Stimulated activated CD8-positive, alpha-beta memory T cell treated with anti-CD3 and anti-CD28 coated beads, Interleukin-4, amount 100 ng/mL, for 24 hours (primary cell): ENCODE measurements at regions not wholly inside any gene's neighbourhood (a gene's known extent, or its start where the extent isn't known, plus 50 kb on each side); places are given as distances from the start of the nearest gene placed in this dataset.
"Not testable (repeated sequence)": the region's sequence is repeated elsewhere in the genome, so short reads cannot be mapped to it uniquely, and the experiment has no call there.

Experiments
- DNase-seq: peaks from one replicate; pipeline ENCODE4 v3.0.0-alpha.2; 2020; ENCODE audit warnings: low read depth

DNA sequence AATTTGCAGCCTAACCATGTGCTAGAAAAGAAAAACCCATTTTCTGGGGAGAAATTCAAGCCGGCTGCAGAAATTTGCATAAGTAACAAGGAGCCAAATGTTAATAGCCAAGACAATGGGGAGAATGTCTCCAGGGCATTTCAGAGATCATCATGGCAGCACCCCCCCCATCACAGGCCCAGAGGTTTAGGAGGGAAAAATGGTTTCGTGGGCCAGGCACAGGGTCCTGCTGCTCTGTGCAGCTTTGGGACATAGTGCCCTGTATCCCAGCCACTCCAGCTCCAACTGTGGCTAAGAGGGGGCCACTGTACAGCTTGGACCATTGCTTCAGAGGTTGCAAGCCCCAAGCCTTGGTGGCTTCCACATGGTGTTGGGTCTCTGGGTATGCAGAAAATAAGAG is 620.0 kb downstream of the PSAT1 start:
- DNase-seq = not testable (repeated sequence)

DNA sequence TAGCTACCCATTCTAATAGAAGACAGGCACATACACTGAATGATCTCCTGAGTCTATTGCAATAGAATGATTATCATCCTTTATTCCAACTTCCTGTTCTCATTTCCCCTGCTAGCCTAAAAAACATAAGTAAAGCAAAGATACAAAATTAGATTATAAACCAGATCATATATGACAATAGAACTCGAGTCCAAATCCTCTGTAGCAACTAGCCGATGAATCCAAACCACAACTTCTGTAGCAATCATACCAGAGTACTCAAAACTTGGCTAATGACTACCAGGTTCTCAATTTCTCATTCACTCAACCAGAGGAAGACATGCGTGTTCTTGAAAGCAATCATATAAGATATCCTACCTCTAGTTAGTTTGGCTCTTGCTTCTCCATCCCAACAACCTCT is 622.1 kb downstream of the PSAT1 start:
- no peak for DNase-seq

DNA sequence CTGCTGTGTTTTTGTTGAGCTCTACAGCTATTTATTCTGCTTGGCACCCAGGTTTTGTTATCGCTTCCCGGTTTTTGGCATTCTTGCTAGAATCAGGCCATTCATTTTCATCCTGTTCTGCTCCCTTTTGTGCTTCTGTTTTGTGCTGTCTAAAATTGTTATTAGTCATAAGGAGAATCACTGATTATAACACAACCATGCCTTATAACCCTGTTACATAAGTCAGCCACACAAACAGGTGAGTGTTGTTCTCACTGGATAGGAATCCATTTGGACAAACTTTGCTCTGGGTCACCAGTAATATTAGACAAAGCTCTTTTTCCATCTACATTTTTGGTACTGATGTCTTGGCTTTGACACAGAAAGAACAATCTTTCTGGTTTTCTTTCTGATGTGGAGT is 622.8 kb downstream of the PSAT1 start:
- no peak for DNase-seq

DNA sequence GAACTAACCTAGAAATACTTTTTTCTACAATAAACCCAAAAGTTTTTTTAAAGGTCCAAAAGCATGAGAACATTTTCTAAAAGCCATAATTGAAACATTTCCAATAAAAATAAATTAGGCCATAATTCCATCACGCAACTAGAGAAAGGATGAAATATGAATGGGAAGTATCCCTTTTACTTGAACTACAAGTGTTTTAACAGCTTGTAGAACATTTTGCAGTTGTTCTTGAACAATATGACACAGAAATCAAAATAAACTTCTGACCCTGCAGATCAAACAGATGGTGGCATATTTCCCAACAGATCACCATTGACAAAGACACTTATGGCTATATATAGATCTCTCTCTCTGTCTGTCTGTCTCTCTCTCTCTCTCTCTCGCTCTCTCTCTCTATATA is 624.4 kb downstream of the PSAT1 start:
- no peak for DNase-seq

DNA sequence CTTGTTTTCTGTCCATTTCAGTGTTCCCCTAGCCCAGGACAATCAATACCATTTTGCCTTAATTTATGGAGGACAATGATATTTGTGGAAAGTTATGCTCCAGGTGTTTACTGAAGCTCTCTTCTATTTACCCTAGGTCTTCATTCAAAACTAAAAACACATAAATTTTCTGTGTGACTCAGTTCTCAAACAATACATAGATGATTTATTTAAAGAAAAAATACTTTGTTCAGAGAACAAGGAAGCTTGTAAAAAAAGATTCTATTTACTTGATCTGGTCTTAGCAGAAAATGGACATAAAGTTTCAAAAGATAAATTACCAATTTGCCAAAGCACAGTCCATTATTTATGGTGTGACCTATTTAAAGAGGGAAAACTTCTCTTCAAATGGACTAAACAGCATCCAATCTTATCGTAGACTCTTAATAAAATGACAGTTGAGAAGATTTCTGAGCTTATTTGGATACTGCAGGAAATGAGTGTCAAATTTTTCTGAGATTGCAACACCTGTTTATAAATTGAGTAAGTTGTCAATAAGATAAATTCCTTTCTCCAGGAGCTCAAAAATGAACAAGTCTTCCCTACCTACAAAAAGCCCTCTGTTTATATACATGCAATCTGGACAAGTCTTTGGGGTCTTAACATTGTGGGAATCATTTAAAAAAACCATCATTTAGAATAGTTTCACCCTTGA is 627.2 kb downstream of the PSAT1 start:
- no peak for DNase-seq

DNA sequence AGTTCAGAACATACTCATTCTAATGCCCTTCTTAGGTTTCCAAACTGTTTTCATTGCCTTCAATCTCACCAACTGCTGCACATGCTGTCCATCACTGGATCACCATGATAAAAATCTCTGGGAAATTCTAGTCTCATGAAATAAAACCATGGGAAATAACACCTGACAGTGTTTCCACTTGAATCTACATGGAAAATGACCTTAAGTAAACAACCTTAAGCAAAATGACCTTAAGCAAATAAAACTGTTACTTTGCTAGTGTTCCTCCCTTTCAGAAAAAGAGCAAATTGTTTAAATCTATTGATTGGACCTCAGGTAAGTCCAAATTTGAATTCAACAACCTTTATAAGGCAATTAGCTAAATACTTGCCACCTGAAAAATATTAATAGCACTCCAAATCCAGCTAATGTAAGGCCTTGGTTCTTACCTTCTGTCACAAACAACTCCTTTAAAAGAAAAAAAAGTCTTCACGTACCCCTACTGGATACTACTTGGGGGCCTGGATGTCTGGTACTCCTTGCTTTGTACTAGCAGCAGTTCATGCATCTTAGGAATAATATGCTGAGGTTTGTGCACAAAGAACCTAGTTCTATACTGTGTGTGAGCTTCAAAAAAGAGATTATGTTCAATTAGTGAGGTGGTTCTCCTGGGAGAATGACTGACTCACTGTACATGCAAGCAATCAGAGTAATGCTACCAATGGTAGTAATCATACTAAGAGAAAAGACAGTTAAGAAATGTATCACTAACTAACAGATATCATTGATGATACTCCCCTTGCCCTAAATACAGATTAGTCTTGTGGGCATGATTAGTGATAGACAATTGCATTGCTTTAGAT is 630.4 kb downstream of the PSAT1 start:
- DNase-seq = no peak

DNA sequence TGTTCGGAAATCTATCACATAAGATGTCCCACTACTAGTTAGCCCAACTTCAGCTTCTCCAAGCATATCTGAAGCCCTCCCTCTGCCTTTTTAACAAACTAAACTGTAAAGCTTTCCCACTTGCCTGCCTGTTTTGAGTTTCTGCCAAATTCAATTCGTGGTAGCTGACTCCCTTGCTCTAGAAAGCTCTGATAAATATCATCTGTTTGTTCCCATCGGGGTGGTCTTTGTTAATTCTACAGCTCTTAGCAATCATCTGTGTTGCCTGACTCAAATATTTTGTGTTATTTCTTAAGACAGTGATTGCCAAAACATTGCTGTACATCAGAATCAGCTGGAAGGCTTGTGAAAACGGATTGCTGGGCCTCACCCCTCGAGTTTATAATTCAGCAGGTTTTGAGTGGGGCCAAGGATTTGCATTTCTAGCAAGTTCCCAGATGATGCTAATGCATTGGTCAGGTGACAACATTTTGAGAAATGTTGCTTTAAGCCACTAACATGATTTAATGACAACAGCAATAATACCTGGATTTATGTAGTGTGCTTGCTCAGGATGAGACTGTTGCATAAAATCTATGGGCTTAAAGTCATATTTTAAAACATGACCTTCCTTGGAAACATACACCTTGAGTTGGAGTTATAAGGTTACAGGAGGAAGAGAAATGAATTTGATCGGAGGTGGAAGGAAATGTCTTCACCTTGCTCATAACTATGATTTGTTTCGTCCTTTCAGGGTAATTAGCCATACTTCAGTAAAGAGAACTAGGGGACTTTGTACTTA is 631.9 kb downstream of the PSAT1 start:
- DNase-seq = no peak

DNA sequence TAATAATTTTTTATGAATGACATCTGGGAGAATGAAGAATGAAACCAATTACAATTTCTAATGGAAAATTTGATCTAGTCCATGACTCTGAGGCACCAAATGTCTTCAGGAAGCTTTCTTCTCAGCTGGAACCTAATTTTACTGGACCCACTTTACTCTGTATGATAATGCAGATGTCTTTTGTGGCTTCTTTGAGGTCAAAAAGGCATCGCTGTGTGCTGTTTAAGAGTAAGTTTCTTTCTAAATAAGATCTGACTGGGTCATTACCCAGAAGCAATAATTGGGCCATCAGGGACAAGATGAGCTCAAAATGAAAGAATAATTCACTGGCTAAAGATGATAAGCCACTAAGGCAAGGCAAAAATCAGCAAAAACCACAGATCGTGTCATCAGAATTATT is 633.4 kb downstream of the PSAT1 start:
- DNase-seq = no peak

DNA sequence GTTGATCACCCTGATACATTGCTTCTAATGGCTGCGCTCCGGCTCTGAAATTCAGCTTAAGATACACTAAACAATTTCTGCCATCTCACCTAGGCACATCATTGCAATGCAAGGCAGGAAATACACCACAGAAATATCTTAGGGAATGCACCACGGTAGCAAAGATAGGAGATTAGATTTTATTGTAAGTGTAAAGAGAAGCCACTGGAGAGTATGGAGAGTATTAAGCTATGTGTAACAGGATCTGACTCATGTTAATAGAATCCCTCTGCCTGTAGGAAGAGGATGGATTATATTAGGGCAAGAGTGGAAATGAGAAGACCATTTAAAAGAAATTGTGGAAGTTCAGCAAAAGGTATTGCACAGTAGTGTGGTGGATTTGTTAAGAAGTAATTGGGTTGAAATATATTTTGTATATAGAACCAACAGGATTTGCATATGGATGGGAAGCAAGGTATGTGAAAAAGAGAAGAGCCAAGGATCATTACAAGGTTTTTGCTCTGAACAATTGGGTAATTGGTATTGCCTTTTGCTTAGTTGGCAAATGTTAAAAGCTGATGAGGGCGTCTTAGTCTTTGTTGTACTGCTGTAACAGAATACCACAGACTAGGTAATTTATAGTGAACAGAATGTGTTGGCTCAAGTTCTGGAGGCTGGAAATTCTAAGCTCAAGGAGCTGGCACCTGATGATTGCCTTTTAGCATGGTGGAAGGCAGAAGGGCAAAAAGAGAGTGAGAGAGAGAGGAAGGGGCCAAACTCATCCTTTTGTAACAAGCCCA is 636.1 kb downstream of the PSAT1 start:
- DNase-seq = no peak

DNA sequence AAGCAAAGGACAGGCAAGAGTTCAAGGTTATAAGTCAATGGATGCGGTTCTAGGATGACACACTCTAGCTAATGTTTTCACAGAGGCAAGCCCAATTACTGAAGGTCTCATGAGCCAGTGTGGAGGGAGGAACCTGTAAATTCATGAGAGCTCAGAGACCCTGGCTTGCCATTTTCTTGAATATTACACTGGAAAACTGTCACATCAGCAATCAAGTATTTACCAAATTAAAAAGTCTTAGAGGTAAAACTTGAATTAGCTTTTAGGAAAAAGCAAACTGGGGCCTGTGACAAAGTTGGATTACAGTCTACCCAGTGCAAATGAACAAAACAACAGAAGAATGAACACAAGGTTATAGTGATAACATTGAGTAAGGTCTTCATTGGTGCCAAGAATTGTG is 636.9 kb upstream of the TLE4 start:
- no peak for DNase-seq

DNA sequence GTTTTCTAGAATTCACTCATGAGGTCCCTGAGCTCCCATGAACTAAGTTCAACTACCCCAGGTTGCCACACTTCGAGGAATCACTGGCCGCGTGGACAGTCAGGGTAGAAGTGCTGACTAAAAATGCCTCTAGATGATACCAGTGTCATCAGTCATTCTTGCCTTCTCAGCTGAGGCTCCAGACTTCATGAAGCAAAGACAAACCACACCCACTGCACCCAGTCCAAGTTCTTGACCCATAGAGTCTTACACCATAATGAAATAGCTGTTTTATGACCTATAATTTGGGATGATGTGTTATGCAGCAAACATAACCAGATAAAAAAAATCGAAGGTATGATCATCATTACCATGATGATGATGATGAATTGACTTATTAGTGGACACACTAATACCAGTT is 632.9 kb upstream of the TLE4 start:
- DNase-seq = no peak

DNA sequence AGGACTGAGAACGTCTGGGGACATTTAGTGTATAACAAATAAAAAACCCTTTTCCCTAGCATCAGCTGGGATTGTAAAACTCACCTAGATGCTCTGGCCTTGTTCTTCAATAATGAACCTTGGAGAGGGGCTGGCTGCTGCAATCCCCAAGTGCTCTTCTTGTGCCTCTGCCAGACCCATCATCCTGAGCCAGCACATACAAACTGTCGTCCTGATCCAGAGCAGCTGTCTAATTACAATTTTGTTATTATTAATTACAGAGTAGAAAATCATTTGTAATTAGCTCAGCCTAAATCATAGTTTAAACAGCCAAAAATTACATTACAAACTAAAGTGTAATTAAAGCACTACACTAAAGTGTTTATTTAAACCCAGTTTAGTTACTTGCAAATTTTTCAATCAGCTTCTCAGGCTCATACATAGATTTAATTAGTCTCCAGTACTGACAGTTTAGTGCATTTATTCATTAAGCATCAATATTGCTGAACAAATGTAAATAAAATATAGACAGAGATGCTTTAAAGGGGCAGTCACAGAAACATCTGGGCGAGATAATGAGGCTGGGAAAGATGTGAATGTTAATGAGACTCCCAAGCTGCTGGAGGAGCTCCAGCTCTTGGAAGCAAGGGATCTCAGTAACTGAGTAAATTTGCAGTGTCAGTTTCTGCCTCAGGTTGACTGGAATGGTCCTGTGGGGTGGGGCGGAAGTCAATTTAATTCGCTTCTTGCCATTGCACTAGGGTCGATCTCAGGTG is 632.3 kb upstream of the TLE4 start:
- DNase-seq = no peak

DNA sequence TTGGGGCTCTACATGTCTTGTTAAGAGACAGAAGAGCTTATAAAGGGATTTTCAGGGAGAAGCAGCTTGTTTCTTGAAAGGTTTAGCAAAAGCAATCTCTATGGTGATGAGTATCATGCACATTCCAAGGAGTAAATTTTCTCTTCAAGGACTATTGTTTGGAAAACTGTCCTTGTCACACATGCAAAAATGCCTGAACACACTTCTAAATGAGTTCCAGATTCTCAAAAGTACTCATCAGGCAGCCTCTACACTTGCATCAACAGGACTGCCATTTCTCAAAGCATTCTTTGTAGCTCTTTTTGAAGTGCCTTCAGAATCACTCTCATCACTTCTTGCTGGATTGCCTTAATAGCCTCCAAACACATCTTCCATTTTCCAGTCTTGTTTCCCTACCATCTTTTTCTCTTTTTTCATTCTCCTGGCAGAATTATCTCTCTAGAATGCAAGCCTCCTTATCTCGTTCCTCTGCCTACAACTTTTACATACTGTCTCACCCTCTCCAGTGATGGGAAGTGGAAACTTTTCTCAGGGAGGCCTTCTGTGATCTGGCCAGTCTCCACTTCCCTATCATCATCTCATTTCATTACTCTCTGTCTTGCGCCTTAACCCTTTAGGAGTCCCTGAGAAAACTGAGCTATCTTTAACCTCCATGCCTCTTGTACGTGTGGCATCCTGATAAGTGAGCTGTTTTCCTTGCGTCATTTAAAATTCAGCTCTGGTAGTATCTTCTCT is 631.5 kb upstream of the TLE4 start:
- DNase-seq = no peak

DNA sequence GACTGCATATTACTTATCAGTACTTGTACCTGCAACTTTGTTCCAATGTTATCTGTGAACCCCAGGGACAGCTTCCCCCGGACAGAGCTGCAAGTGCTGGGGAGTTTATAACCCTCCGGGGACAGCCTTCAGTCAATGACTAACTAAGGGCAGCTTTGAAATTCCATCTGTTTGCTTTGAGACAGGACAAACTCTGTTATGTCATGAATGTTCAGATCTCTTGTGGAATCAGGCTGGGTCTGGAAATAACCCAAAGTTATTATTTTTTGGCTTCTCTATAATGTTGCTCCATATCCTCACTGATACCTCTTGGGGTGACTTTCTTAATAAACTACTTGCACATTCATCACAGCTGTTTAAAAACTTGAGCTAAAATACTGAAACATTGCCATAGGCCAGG is 617.5 kb upstream of the TLE4 start:
- no peak for DNase-seq

DNA sequence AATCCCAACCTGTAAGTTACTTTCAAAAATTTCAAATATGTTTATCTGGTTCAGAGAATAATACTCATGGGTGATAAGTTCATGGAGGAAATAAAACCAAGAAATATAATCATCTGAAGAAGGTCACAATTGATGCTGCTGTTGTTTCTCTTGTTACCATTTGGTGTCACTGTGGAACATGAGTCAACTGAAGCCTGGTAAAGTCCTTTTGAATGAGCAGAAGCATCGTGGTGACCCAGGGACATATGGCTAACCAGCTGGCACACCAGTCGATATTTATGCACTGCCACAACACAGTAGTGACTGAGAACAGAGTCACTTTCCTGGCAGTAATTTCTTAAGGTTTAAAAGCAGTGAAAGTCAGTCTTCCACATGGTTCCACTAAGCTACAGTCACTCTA is 612.9 kb upstream of the TLE4 start:
- DNase-seq = no peak

DNA sequence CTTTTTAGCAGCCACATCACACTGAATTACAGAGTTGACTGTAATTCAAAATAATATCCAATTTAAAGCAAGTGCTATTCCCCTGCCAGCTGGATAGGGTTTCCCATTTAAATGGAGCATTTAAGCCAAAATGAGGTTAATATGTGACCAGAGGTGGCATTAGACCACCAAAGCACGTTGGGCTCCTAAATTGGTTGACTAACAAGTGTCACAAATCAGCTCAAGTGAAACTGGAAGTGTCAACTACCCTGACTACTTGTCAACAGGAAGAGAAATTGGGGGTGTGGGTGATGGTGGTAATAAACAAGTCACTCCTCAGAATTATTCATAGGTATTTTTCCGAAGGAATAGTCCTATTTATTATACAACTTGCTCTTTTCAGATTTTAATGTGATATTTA is 609.6 kb upstream of the TLE4 start:
- DNase-seq = no peak

DNA sequence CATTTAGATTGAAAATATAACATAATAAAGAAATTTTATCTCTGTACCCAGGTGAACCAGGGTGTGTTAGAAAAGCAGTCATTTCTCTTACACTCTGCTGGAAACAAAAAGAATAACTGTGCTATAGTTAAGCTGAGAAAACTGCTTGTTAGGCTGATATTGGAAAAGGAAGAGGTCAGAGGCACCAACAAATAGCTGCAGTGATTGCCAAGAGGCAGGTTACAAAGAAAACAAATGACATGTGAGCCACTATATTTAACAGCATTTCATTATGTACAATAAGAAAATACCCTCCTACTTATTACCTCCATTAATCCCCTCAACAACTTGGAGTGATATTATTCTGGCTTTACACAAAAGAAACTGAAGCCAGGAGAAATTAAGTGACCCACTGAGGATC is 607.9 kb upstream of the TLE4 start:
- DNase-seq = no peak

DNA sequence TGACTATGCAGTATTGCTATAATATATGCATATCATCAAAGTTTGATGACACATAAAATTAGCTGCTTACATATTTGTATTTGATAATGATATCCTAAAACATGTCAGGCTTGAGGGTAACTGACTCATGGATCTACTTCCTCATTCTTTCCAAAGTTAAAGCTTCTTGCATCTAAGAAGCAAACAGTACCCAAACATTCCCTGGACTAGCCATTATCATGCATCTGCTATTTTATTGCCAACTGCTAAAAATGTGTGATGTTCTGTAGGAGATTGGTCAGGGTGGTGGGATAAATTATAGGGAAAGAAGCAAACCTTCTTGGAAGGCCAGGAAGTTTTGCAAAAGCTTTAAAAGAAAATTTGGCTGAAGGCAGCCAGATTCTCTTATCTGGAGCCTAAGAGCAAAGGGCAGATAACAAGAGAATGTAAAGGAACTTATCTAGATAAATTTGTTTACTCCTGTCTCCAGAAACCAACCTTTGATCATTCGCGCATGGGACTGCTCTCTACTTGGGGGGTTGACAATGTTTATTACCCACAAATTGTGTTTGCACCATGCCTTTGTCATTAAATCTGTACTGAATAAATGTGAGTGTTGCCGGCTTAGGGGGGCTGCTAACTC is 604.1 kb upstream of the TLE4 start:
- DNase-seq = no peak

DNA sequence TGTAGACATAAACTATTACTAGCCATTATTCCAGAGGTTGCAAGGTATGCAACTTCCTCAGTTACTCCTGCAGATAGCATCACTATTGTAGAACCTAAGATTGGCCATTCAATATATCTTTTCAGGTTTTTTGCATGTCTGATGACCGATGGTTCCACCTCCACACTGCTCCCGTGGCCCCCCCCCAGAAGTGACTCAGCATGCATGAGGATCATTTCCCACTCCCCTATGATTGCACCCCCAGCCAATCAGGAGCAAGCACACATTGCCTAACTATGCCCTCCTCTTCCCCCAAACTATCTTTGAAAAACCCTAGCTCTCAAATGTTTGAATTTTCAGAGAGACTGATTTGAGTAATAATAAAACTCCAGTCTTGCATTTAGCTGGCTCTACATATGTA is 601.4 kb upstream of the TLE4 start:
- DNase-seq = no peak

DNA sequence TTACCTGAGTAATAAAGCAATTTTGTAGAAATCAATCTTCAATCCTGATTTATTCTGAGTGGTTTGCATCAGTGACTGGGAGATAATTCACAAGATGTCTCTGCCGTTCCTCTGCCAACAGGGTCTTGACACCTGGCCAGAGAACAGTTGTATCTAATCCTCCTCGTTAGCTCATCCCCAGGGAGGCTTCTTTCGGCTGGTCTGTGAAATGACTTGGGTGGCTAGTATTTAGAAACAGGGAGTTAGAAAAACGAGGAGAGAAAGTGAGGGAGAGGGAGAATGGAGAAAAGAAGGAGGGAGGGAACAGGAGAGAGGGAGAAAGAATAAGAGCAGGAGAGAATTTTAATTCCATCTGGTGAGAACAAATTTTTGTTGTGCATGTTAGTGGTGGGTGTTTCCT is 600.2 kb upstream of the TLE4 start:
- no peak for DNase-seq
